Fibroblast of lung (primary cell): ENCODE measurements at regions not wholly inside any gene's neighbourhood (a gene's known extent, or its start where the extent isn't known, plus 50 kb on each side); places are given as distances from the start of the nearest gene placed in this dataset.

ENCODE experiments used
- DNase-seq, 2 donors: peaks; one replicate each; pipeline versions ENCODE4 v3.0.0 to v3.0.0-alpha.2; 2010; ENCODE audit warnings: low read depth in 2 of 2
- H2AFZ ChIP-seq: 2 replicates; pipeline ENCODE4 v1.5.1; 2012; ENCODE audit warnings: low read length, control low read depth, inconsistent platforms
- H3K27ac ChIP-seq: 2 replicates; pipeline ENCODE4 v1.5.1; 2011; ENCODE audit warnings: low read length, control low read depth; ENCODE audit not compliant: insufficient read depth
- H3K27me3 ChIP-seq: 2 replicates; pipeline ENCODE4 v1.5.1; 2011; ENCODE audit warnings: mild to moderate bottlenecking, low read length; ENCODE audit not compliant: control insufficient read depth, insufficient read depth
- H3K36me3 ChIP-seq: 2 replicates; pipeline ENCODE4 v1.5.1; 2011; ENCODE audit warnings: low read length; ENCODE audit not compliant: control insufficient read depth, insufficient read depth
- H3K4me1 ChIP-seq: 2 replicates; pipeline ENCODE4 v1.5.1; 2011; ENCODE audit warnings: low read length; ENCODE audit not compliant: control insufficient read depth, insufficient read depth; ENCODE audit errors: extremely low read depth
- H3K4me2 ChIP-seq: 2 replicates; pipeline ENCODE4 v1.5.1; 2011; ENCODE audit warnings: low read length, control low read depth; ENCODE audit not compliant: insufficient read depth; ENCODE audit errors: extremely low read depth
- H3K4me3 ChIP-seq, 4 experiments: fragments of 200-600 bp in 1 of 4; sonication (generic) in 1 of 4; replicated peaks in 1 of 4; 2 replicates each; pipeline ENCODE4 v1.5.1; 2011 to 2016; ENCODE audit warnings: low read length in 4 of 4, low read depth in 3 of 4, mild to moderate bottlenecking in 3 of 4, control low read depth in 2 of 4, inconsistent platforms in 1 of 4, mixed read lengths in 1 of 4; ENCODE audit not compliant: insufficient read depth in 1 of 4; ENCODE audit errors: control extremely low read depth in 1 of 4
- H3K79me2 ChIP-seq: 2 replicates; pipeline ENCODE4 v1.5.1; 2012; ENCODE audit warnings: mild to moderate bottlenecking, low read length, inconsistent platforms; ENCODE audit not compliant: control insufficient read depth, insufficient read depth
- H3K9ac ChIP-seq: 2 replicates; pipeline ENCODE4 v1.5.1; 2011; ENCODE audit warnings: mild to moderate bottlenecking, low read length, control low read depth; ENCODE audit not compliant: insufficient read depth
- H3K9me3 ChIP-seq: 2 replicates; pipeline ENCODE4 v1.5.1; 2012; ENCODE audit warnings: low read depth, low read length; ENCODE audit not compliant: control insufficient read depth, insufficient read depth
- H4K20me1 ChIP-seq: 2 replicates; pipeline ENCODE4 v1.5.1; 2011; ENCODE audit warnings: low read length; ENCODE audit not compliant: control insufficient read depth, insufficient read depth; ENCODE audit errors: extremely low read depth
- CTCF ChIP-seq, 2 donors: IDR thresholded peaks in 1 of 2; conservative IDR thresholded peaks in 1 of 2; 1 replicate in 1 of 2; 2 replicates in 1 of 2; pipeline ENCODE4 v1.5.1; 2011 to 2012; ENCODE audit warnings: low read length in 2 of 2, control low read depth in 1 of 2, inconsistent platforms in 1 of 2, low read depth in 1 of 2, mild to moderate bottlenecking in 1 of 2
- EZH2 ChIP-seq: IDR thresholded peaks from 2 replicates; pipeline ENCODE4 v1.5.1; 2012; ENCODE audit warnings: low read length, control low read depth, mild to moderate bottlenecking; ENCODE audit errors: missing control alignments

GRCh38 chr6:143608906-143609305 is 68.9 kb upstream of the PHACTR2 start:
- Histone ChIP-seq H3K27me3 (no peaks in the 10 kb centered on the region), H3K9me3 (no peaks in the 10 kb centered on the region), H3K4me2 (no peak overlapping the region), H3K9ac (no peak overlapping the region), H4K20me1 (no peaks in the 10 kb centered on the region), H3K27ac (no peak overlapping the region), H3K4me1 (no peaks in the 10 kb centered on the region), H3K79me2 (no peaks in the 10 kb centered on the region), H2AFZ (no peak overlapping the region), H3K36me3 (no peaks in the 10 kb centered on the region), H3K4me3 (no peak overlapping the region)
- DNase-seq: no peak
- no peak for TF ChIP-seq CTCF (conservative IDR thresholded peaks at IDR 0.05 in 1 of 2, IDR thresholded peaks at IDR 0.05 in 1 of 2; ENCODE audit: low read depth in 1 of 2, low read length in 2 of 2)
- TF ChIP-seq EZH2: no peak

- DNase-seq: peak in 1 of 2 donors; percentile 28
- Histone ChIP-seq H4K20me1 (no peaks in the 10 kb centered on the region), H3K9ac (no peak overlapping the region), H3K4me2 (no peak overlapping the region), H3K27ac (no peak overlapping the region), H3K27me3 (no peaks in the 10 kb centered on the region), H3K4me1 (no peaks in the 10 kb centered on the region), H2AFZ (no peak overlapping the region), H3K36me3 (no peaks in the 10 kb centered on the region), H3K4me3 (no peak overlapping the region), H3K79me2 (no peaks in the 10 kb centered on the region), H3K9me3 (no peaks in the 10 kb centered on the region)
- no peak for TF ChIP-seq EZH2
- no peak for TF ChIP-seq CTCF (conservative IDR thresholded peaks at IDR 0.05 in 1 of 2, IDR thresholded peaks at IDR 0.05 in 1 of 2; ENCODE audit: low read depth in 1 of 2, low read length in 2 of 2)
Measured at GRCh38 chr6:143607974-143608373, 69.8 kb upstream of the PHACTR2 start.

- Histone ChIP-seq H3K4me3 (no peak overlapping the region), H3K27me3 (no peaks in the 10 kb centered on the region), H3K4me1 (no peaks in the 10 kb centered on the region), H3K27ac (no peak overlapping the region), H2AFZ (no peak overlapping the region), H3K79me2 (no peaks in the 10 kb centered on the region), H3K4me2 (no peak overlapping the region), H3K9me3 (no peaks in the 10 kb centered on the region), H3K9ac (no peak overlapping the region), H3K36me3 (no peaks in the 10 kb centered on the region), H4K20me1 (no peaks in the 10 kb centered on the region)
- no peak for TF ChIP-seq EZH2
- TF ChIP-seq CTCF (conservative IDR thresholded peaks at IDR 0.05 in 1 of 2, IDR thresholded peaks at IDR 0.05 in 1 of 2; ENCODE audit: low read depth in 1 of 2, low read length in 2 of 2): no peak
- DNase-seq: no peak
Measured at GRCh38 chr6:143607168-143607567, 70.6 kb upstream of the PHACTR2 start.
